ENCODE measurements at regions not wholly inside any gene's neighbourhood (a gene's known extent, or its start where the extent isn't known, plus 50 kb on each side); places are given as distances from the start of the nearest gene placed in this dataset.

GRCh38 chr9:106677374-106677773 is 185.6 kb upstream of the ZNF462 start:
- POLR2A ChIA-PET (ENCODE audit: partially characterized antibody) = no interaction called here

More at GRCh38 chr9:106677374-106677773, 185.6 kb upstream of the ZNF462 start:
- Histone ChIP-seq H2BK120ac (replicated peaks; ENCODE audit: low read depth, low read length) (no peak overlapping the region), H3K4me2 (ENCODE audit: insufficient read depth in 1 of 2, low read depth in 2 of 2, low read length in 2 of 2) (peak overlapping the region in 1 of 2 experiments; percentile 53; a peak in 1 of 4 replicates), H2AFZ (ENCODE audit: low read length) (0 out of 2 replicates have a peak overlapping the region, but pooled peaks have one; percentile 29), H4K8ac (ENCODE audit: extremely low read depth, insufficient read depth, low read length) (no peak overlapping the region), H3K18ac (ENCODE audit: extremely low read depth, low read length) (no peak overlapping the region), H4K91ac (replicated peaks; ENCODE audit: insufficient read length, low read length) (no peak overlapping the region), H3K23me2 (ENCODE audit: low read depth, low read length) (no peaks in the 10 kb centered on the region; the same call in 1 of the 2 replicates), H3K9me3 (ENCODE audit: insufficient read depth in 2 of 2, low read depth in 1 of 2, low read length in 1 of 2) (no peaks in the 10 kb centered on the region), H3K4ac (replicated peaks; ENCODE audit: insufficient read length, low read depth, low read length) (no peak overlapping the region), H2BK12ac (ENCODE audit: low read depth, low read length) (no peak overlapping the region), H4K20me1 (replicated peaks in 1 of 2; ENCODE audit: control insufficient read depth in 1 of 2, insufficient read depth in 2 of 2, low read length in 2 of 2) (no peaks in the 10 kb centered on the region), H2AK5ac (ENCODE audit: low read depth, low read length) (no peak overlapping the region), H3K14ac (ENCODE audit: insufficient read length) (peak overlapping the region; percentile 71), H3K56ac (replicated peaks; ENCODE audit: insufficient read length, low read depth, low read length) (no peak overlapping the region), H3K4me1 (replicated peaks in 1 of 4; ENCODE audit: control insufficient read depth in 3 of 4, insufficient read depth in 4 of 4, low read length in 3 of 4) (peaks cover 0 to 14% (median 11%) of the 10 kb centered on the region in 4 experiments; a peak in 6 of 7 replicates), H3K23ac (ENCODE audit: insufficient read length) (no peak overlapping the region), H3K79me2 (ENCODE audit: control insufficient read depth in 1 of 2, insufficient read depth in 2 of 2, low read length in 2 of 2) (no peaks in the 10 kb centered on the region), H3K4me3 (ENCODE audit: extremely low read depth in 1 of 4, insufficient read depth in 2 of 4, low read depth in 3 of 4, low read length in 4 of 4) (no peak overlapping the region), H3K79me1 (ENCODE audit: low read depth, low read length) (no peaks in the 10 kb centered on the region), H3K36me3 (ENCODE audit: control insufficient read depth in 2 of 4, insufficient read depth in 4 of 4, low read length in 3 of 4) (no peaks in the 10 kb centered on the region), H4K5ac (ENCODE audit: insufficient read length, low read depth, low read length) (no peak overlapping the region), H2BK5ac (ENCODE audit: low read depth, low read length) (peak overlapping the region; percentile 5; the same call in 1 of the 2 replicates), H2BK20ac (ENCODE audit: low read length) (no peak overlapping the region), H2BK15ac (ENCODE audit: low read length) (no peak overlapping the region), H3K27me3 (replicated peaks in 1 of 4; ENCODE audit: control insufficient read depth in 3 of 4, extremely low read depth in 1 of 4, insufficient read depth in 3 of 4, low read length in 3 of 4) (no peaks in the 10 kb centered on the region), H3K9ac (replicated peaks in 1 of 4; ENCODE audit: extremely low read depth in 1 of 4, low read depth in 3 of 4, low read length in 3 of 4) (no peak overlapping the region), H3K27ac (ENCODE audit: low read depth, low read length) (no peak overlapping the region)
- DNase-seq (ENCODE audit: low read depth in 1 of 2, low spot score in 2 of 2) (peak in 1 of 2 experiments; percentile 44), FAIRE-seq (no peak)
- no peak for TF ChIP-seq TCF12 (IDR thresholded peaks at IDR 0.05; ENCODE audit: low read depth, low read length)
- no peak for TF ChIP-seq YY1 (IDR thresholded peaks at IDR 0.05; ENCODE audit: low read depth, low read length)
- TF ChIP-seq RFX5 (IDR thresholded peaks at IDR 0.05; ENCODE audit: borderline replicate concordance, low read depth, low read length) = no peak
- no peak for TF ChIP-seq RBBP5 (IDR thresholded peaks at IDR 0.05; ENCODE audit: borderline replicate concordance, low read depth, low read length)
- WGBS, 2 experiments (ENCODE audit: extremely low coverage in 1 of 2, insufficient coverage in 1 of 2, insufficient read length in 1 of 2, insufficient replicate concordance in 2 of 2, low coverage in 1 of 2, low lambda C conversion rate in 2 of 2, missing lambda C conversion rate in 1 of 2) = 82% methylated on average over 5 of the region's 5 CpGs; no CpG with 5 or more reads in 1 of the 2 experiments
- CTCF ChIA-PET (ENCODE audit: partially characterized antibody) = interaction anchor here (0.6 to 1.2 kb wide), 4 partner anchors 28 to 393 kb away, joined by 3 to 4 read pairs (median 4); no protein-coding TSS in a partner anchor

All from H1 (cell line).